Loucy (cell line): ENCODE measurements at regions not wholly inside any gene's neighbourhood (a gene's known extent, or its start where the extent isn't known, plus 50 kb on each side); places are given as distances from the start of the nearest gene placed in this dataset.
"Not testable (repeated sequence)": the region's sequence is repeated elsewhere in the genome, so short reads cannot be mapped to it uniquely, and the experiment has no call there.

Experiments used
- H2AFZ ChIP-seq: fragments of 200-600 bp; sonication (generic); 2 replicates; pipeline ENCODE4 v1.6.0; 2016; ENCODE audit warnings: antibody characterized with exemption, mild to moderate bottlenecking, low read length, moderate library complexity
- H3F3A ChIP-seq: fragments of 200-600 bp; 2 replicates; pipeline ENCODE4 v1.6.0; 2016; ENCODE audit warnings: antibody characterized with exemption, low read depth, mild to moderate bottlenecking
- H3K27me3 ChIP-seq: fragments of 200-600 bp; sonication (generic); 2 replicates; pipeline ENCODE4 v1.6.1; 2014; ENCODE audit warnings: low read length, mild to moderate bottlenecking; ENCODE audit not compliant: insufficient read depth, poor library complexity, severe bottlenecking
- H3K36me3 ChIP-seq: fragments of 200-600 bp; sonication (generic); 2 replicates; pipeline ENCODE4 v1.6.1; 2016; ENCODE audit warnings: low read length; ENCODE audit not compliant: insufficient read depth
- H3K4me1 ChIP-seq: fragments of 200-600 bp; sonication (generic); 2 replicates; pipeline ENCODE4 v1.5.1; 2014; ENCODE audit warnings: low read length, mild to moderate bottlenecking; ENCODE audit not compliant: insufficient read depth, poor library complexity, severe bottlenecking
- H3K4me2 ChIP-seq: fragments of 200-600 bp; sonication (generic); 2 replicates; pipeline ENCODE4 v1.6.0; 2014; ENCODE audit warnings: antibody characterized with exemption, low read length, low read depth, mild to moderate bottlenecking; ENCODE audit not compliant: poor library complexity, severe bottlenecking
- H3K4me3 ChIP-seq: fragments of 200-600 bp; sonication (generic); 2 replicates; pipeline ENCODE4 v1.5.1; 2014; ENCODE audit warnings: low read length, mild to moderate bottlenecking, mixed read lengths; ENCODE audit not compliant: poor library complexity, severe bottlenecking
- H3K79me2 ChIP-seq: fragments of 200-600 bp; sonication (generic); 2 replicates; pipeline ENCODE4 v1.6.1; 2014; ENCODE audit warnings: low read length; ENCODE audit not compliant: insufficient read depth
- H3K9ac ChIP-seq: fragments of 200-600 bp; sonication (generic); 2 replicates; pipeline ENCODE4 v1.6.0; 2014; ENCODE audit warnings: mild to moderate bottlenecking, low read depth, low read length, moderate library complexity; ENCODE audit not compliant: poor library complexity, severe bottlenecking
- H3K9me2 ChIP-seq: fragments of 200-600 bp; sonication (generic); replicated peaks from 2 replicates; pipeline ENCODE4 v1.6.1; 2016; ENCODE audit warnings: low read depth, low read length, mixed read lengths
- H3K9me3 ChIP-seq: fragments of 200-600 bp; sonication (generic); 2 replicates; pipeline ENCODE4 v1.6.1; 2014; ENCODE audit warnings: mild to moderate bottlenecking, antibody characterized with exemption, low read length, low read depth; ENCODE audit not compliant: insufficient read depth
- H4K20me1 ChIP-seq: fragments of 200-600 bp; sonication (generic); 2 replicates; pipeline ENCODE4 v1.6.0; 2014; ENCODE audit warnings: antibody characterized with exemption, low read length, mild to moderate bottlenecking; ENCODE audit not compliant: insufficient read depth, poor library complexity, severe bottlenecking
- EZH2phosphoT487 ChIP-seq: fragments of 200-600 bp; IDR thresholded peaks from 2 replicates; pipeline ENCODE4 v1.6.1; 2018; ENCODE audit warnings: antibody characterized with exemption, mild to moderate bottlenecking, moderate library complexity, borderline replicate concordance
- TF ChIP-seq, protein P1 (sequence below): fragments of 200-600 bp; sonication (generic); conservative IDR thresholded peaks from 2 replicates; pipeline ENCODE4 v1.5.1; 2014; ENCODE audit warnings: mild to moderate bottlenecking, antibody characterized with exemption, low read length

DNA sequence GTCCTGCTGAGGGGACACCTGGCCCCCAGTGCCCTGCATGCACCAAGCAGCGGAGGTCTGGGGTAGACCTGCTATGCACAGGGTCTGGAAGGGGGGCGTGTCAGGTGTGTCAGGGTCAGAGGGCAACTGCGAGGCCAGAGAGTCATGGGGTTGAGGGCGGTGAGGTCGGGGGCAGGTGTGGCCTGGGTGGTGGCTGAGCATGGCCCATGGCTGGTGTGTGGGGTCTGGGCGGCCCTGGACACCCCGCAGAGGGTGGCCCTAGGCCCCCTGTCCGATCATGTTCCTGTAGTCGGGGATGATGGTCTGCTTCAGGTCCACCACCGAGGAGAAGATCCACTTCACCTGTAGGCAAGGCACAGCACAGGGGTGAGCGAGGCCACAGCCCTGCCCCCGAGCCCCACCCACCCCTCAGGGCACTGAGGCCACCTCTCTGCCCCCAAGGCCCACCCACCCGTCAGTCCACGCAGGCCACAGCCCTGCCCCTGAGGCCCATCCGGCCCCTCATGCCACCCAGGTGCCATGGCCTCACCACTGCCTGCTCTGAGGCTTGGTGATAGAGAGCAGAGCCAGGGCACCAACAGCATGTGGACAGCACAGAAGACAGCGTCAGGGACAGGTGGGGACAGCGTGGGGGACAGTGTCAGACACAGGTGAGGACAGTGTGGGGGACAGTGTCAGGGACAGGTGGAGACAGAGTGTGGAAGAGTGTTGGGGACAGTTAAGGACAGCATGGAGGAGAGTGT is 211.3 kb downstream of the TMEM121 start:
- H2AFZ ChIP-seq, result no peak overlapping the region
- no peak overlapping the region for H3K4me2 ChIP-seq
- no peaks in the 10 kb centered on the region for H3K9me3 ChIP-seq
- no peak for TF ChIP-seq EZH2phosphoT487
- TF ChIP-seq, protein P1, sequence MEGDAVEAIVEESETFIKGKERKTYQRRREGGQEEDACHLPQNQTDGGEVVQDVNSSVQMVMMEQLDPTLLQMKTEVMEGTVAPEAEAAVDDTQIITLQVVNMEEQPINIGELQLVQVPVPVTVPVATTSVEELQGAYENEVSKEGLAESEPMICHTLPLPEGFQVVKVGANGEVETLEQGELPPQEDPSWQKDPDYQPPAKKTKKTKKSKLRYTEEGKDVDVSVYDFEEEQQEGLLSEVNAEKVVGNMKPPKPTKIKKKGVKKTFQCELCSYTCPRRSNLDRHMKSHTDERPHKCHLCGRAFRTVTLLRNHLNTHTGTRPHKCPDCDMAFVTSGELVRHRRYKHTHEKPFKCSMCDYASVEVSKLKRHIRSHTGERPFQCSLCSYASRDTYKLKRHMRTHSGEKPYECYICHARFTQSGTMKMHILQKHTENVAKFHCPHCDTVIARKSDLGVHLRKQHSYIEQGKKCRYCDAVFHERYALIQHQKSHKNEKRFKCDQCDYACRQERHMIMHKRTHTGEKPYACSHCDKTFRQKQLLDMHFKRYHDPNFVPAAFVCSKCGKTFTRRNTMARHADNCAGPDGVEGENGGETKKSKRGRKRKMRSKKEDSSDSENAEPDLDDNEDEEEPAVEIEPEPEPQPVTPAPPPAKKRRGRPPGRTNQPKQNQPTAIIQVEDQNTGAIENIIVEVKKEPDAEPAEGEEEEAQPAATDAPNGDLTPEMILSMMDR, result no peak
- H3K9ac ChIP-seq, result no peak overlapping the region
- H3K9me2 ChIP-seq, result no peaks in the 10 kb centered on the region
- no peak overlapping the region for H3K4me3 ChIP-seq
- no peaks in the 10 kb centered on the region for H3F3A ChIP-seq
- no peaks in the 10 kb centered on the region for H3K4me1 ChIP-seq
- no peaks in the 10 kb centered on the region for H3K79me2 ChIP-seq
- no peaks in the 10 kb centered on the region for H3K36me3 ChIP-seq
- no peaks in the 10 kb centered on the region for H4K20me1 ChIP-seq
- H3K27me3 ChIP-seq, result no peaks in the 10 kb centered on the region

DNA sequence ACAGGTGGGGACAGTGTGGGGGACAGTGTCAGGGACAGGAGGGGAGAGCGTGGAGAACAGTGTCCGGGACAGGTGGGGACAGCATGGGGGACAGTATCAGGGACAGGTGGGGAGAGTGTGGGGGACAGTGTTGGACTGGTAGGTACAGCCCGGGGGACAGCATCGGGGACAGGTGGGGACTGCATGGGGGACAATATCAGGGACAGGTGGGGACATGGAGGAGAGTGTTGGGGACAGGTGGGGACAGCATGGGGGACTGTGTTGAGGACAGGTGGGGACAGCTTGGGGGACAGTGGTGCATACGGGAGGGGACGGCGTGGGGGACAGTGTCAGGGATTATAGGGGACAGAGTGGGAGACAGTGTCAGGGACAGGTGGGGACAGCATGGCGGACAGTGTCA is 212.3 kb downstream of the TMEM121 start:
- H3F3A ChIP-seq, result no peaks in the 10 kb centered on the region

DNA sequence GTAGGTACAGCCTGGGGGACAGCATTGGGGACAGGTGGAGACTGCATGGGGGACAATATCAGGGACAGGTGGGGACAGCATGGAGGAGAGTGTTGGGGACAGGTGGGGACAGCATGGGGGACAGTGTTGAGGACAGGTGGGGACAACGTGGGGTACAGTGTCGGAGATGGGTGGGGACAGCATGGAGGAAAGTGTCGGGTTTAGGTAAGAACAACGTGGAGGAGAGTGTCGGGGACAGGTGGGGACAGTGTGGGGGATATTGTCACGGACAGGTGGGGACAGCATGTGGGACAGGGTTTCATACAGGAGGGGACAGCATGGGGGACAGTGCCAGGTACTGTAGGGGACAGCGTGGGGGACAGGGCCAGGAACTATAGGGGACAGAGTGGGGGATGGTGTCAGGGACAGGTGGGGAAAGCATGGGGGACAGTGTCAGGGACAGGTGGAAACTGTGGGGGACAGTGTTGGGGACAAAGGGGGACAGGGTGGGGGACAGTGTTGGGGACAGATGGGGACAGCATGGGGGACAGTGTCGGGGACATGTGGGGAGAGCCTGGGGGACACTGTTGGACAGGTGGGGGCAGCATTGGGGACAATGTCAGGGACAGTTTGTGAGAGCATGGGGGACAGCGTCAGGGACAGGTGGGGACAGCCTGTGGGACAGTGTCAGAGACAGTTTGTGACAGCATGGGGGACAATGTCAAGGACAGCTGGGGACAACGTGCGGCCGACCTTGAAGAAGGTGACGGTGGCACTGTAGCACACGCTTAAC is 213.1 kb downstream of the TMEM121 start:
- Histone ChIP-seq H3K36me3 (no peaks in the 10 kb centered on the region), H3F3A (no peaks in the 10 kb centered on the region)
- TF ChIP-seq, protein P1, result no peak
- TF ChIP-seq EZH2phosphoT487, result no peak

More for the DNA sequence above, 212.3 kb downstream of the TMEM121 start:
- Histone ChIP-seq H3K4me1 (no peaks in the 10 kb centered on the region), H3K36me3 (no peaks in the 10 kb centered on the region), H3K27me3 (no peaks in the 10 kb centered on the region), H3K4me3 (no peak overlapping the region), H3K79me2 (no peaks in the 10 kb centered on the region), H2AFZ (no peak overlapping the region), H3K9me3 (no peaks in the 10 kb centered on the region), H3K9me2 (no peaks in the 10 kb centered on the region), H3K9ac (no peak overlapping the region), H4K20me1 (no peaks in the 10 kb centered on the region), H3K4me2 (no peak overlapping the region)
- TF ChIP-seq, protein P1, result no peak
- no peak for TF ChIP-seq EZH2phosphoT487

DNA sequence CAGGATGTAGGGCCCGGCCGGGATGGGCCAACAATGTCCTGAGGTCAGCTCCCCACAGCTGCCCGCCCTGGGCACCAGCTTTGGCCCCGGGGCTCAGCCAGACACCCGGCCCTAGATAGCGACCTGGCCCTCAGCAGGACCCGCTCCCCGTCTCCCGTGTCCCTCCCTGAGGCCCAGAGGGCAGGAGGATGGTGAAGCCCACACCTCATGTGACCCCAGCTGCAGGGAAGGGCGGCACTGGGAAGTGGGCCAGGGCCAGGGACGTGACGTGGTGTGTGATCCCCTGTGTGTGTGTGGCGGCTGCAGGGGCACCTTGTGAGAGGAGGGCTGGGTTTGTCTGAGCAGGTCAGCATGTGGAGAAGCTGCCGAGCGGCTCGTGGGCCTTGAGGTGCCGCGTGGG is 213.9 kb downstream of the TMEM121 start:
- H3K4me3 ChIP-seq, H3F3A ChIP-seq, H2AFZ ChIP-seq, H3K4me2 ChIP-seq, H3K36me3 ChIP-seq, H3K4me1 ChIP-seq, H3K27me3 ChIP-seq, H3K9me2 ChIP-seq, H3K79me2 ChIP-seq, H4K20me1 ChIP-seq, H3K9me3 ChIP-seq, H3K9ac ChIP-seq: not testable (repeated sequence)

More for the DNA sequence above, 213.1 kb downstream of the TMEM121 start:
- Histone ChIP-seq H3K27me3 (no peaks in the 10 kb centered on the region), H3K9me3 (no peaks in the 10 kb centered on the region), H3K4me2 (no peak overlapping the region), H2AFZ (no peak overlapping the region), H4K20me1 (no peaks in the 10 kb centered on the region), H3K79me2 (no peaks in the 10 kb centered on the region), H3K9ac (no peak overlapping the region), H3K9me2 (no peaks in the 10 kb centered on the region), H3K4me3 (no peak overlapping the region), H3K4me1 (no peaks in the 10 kb centered on the region)

DNA sequence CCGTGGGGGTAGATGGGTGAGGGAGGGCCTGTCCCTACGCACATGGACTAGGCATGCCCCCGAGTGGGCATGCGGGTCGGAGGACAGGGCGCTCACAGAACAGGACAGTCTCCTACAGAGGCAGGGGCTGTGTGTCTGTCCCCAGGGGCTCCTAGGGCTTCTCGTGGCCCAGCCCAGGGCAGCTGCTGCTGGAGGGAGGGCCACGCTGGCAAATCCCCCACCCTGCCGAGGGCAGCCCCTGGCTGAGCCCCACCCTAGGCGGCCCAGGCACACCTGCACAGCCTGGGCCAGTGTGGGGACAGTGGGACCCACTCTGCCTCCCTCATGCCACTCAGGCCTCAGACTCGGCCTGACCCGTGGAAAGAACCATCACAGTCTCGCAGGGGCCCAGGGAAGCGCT is 214.6 kb downstream of the TMEM121 start:
- H3K79me2 ChIP-seq, H3K36me3 ChIP-seq, H3K27me3 ChIP-seq, H3K4me2 ChIP-seq, H3K4me1 ChIP-seq, H3K9ac ChIP-seq, H3K9me2 ChIP-seq, H3F3A ChIP-seq, H3K4me3 ChIP-seq, H4K20me1 ChIP-seq, H2AFZ ChIP-seq, H3K9me3 ChIP-seq: not testable (repeated sequence)
